PC-3 (cell line): ENCODE measurements at regions not wholly inside any gene's neighbourhood (a gene's known extent, or its start where the extent isn't known, plus 50 kb on each side); places are given as distances from the start of the nearest gene placed in this dataset.

Experiments
- ATAC-seq: fragments of 200-7000 bp; cut with Tn5 transposase; 2 replicates; pipeline ENCODE4 v1.9.1; 2020; ENCODE audit warnings: mild to moderate bottlenecking, moderate library complexity
- BruUV-seq: library from RNA; stranded (reverse); fragments of 400-500 nt; replicated peaks from 2 replicates; lab custom pipeline; 2021; lab: Mats Ljungman, UMichigan
- CTCF ChIA-PET: fragments of 300-600 bp; sonication (Branson Sonifier 250); formaldehyde crosslinking; loops from one replicate; lab custom pipeline; 2022; ENCODE audit warnings: antibody characterized with exemption; lab: Charles Lee
- POLR2A ChIA-PET: fragments of 300-600 bp; sonication (Branson Sonifier 250); formaldehyde crosslinking; loops from one replicate; lab custom pipeline; 2022; ENCODE audit warnings: antibody characterized with exemption; ENCODE audit not compliant: unreplicated experiment; lab: Charles Lee
- DNase-seq: peaks from one replicate; pipeline ENCODE4 v3.0.0-alpha.2; 2015
- H2AFZ ChIP-seq: fragments of 300-600 bp; sonication (generic); 2 replicates; pipeline ENCODE4 v1.6.0; 2016; ENCODE audit warnings: antibody characterized with exemption, low read length
- H3F3A ChIP-seq: fragments of 300-600 bp; sonication (generic); one replicate; pipeline ENCODE4 v1.6.0; 2017; ENCODE audit warnings: antibody characterized with exemption, low read length, control low read depth, mild to moderate bottlenecking; ENCODE audit not compliant: unreplicated experiment
- H3K27ac ChIP-seq: fragments of 300-600 bp; sonication (generic); 2 replicates; pipeline ENCODE4 v1.5.1; 2016; ENCODE audit warnings: mild to moderate bottlenecking, low read length
- H3K27me3 ChIP-seq: fragments of 300-600 bp; sonication (generic); 2 replicates; pipeline ENCODE4 v1.6.1; 2016; ENCODE audit warnings: low read length, mixed read lengths
- H3K36me3 ChIP-seq: fragments of 300-600 bp; sonication (generic); 2 replicates; pipeline ENCODE4 v1.6.1; 2016; ENCODE audit warnings: low read depth, mixed run types, low read length, mixed read lengths
- H3K4me1 ChIP-seq: fragments of 300-600 bp; sonication (generic); 2 replicates; pipeline ENCODE4 v1.5.1; 2016; ENCODE audit warnings: low read length; ENCODE audit not compliant: insufficient read depth
- H3K4me2 ChIP-seq: fragments of 300-600 bp; sonication (generic); 2 replicates; pipeline ENCODE4 v1.6.0; 2016; ENCODE audit warnings: low read length
- H3K4me3 ChIP-seq: fragments of 300-600 bp; sonication (generic); 2 replicates; pipeline ENCODE4 v1.5.1; 2016; ENCODE audit warnings: mild to moderate bottlenecking, low read length, mixed read lengths
- H3K79me2 ChIP-seq: fragments of 300-600 bp; sonication (generic); 2 replicates; pipeline ENCODE4 v1.6.1; 2017; ENCODE audit warnings: low read length, mixed read lengths
- H3K9ac ChIP-seq: fragments of 300-600 bp; sonication (generic); 2 replicates; pipeline ENCODE4 v1.6.0; 2016; ENCODE audit warnings: mild to moderate bottlenecking, low read length
- H3K9me2 ChIP-seq: fragments of 300-600 bp; sonication (generic); replicated peaks from 2 replicates; pipeline ENCODE4 v1.6.1; 2016; ENCODE audit warnings: mixed run types, low read length, mixed read lengths
- H3K9me3 ChIP-seq: fragments of 300-600 bp; sonication (generic); 2 replicates; pipeline ENCODE4 v1.6.1; 2016; ENCODE audit warnings: low read length, mixed read lengths
- H4K20me1 ChIP-seq: fragments of 300-600 bp; sonication (generic); 2 replicates; pipeline ENCODE4 v1.6.1; 2016; ENCODE audit warnings: low read length, mixed read lengths
- EZH2 ChIP-seq: fragments of 300-600 bp; sonication (generic); IDR thresholded peaks from one replicate; pipeline ENCODE4 v1.6.1; 2017; ENCODE audit warnings: antibody characterized with exemption, mild to moderate bottlenecking, low read length; ENCODE audit not compliant: unreplicated experiment
- EZH2phosphoT487 ChIP-seq: fragments of 300-600 bp; sonication (generic); IDR thresholded peaks from 2 replicates; pipeline ENCODE4 v1.6.1; 2018; ENCODE audit warnings: mild to moderate bottlenecking, antibody characterized with exemption, low read length, borderline replicate concordance
- intact Hi-C: fragments of 100-400 bp; cut with micrococcal nuclease; formaldehyde crosslinking; loops from 2 replicates; pipeline ENCODE4 v1.9.0; 2023
- TF ChIP-seq, protein P1 (sequence below): fragments of 300-600 bp; sonication (generic); conservative IDR thresholded peaks from 2 replicates; pipeline ENCODE4 v1.5.1; 2017; ENCODE audit warnings: antibody characterized with exemption, low read depth, mild to moderate bottlenecking, low read length

DNA sequence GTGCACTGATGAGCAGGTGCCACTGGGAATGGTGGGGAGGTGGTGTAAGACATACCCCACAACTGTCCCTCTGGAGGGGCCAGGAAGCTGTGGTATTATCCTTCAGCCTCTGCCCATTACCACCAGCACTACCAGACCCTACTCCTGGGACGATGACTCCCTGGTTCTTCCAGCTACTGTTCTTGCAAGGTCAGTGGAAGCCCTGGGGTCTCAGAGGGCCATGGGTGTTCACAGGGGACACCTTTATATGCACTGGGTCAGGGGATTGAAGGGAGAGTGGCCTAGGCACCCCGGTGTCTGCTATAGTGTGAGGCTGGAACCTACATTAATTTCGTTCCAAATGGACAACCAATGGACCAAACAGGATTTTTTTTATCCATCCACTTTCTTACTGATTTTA, 94.7 kb upstream of the SLC22A11 start:
- TF ChIP-seq EZH2phosphoT487 = no peak
- TF ChIP-seq EZH2 = no peak
- TF ChIP-seq, protein P1, sequence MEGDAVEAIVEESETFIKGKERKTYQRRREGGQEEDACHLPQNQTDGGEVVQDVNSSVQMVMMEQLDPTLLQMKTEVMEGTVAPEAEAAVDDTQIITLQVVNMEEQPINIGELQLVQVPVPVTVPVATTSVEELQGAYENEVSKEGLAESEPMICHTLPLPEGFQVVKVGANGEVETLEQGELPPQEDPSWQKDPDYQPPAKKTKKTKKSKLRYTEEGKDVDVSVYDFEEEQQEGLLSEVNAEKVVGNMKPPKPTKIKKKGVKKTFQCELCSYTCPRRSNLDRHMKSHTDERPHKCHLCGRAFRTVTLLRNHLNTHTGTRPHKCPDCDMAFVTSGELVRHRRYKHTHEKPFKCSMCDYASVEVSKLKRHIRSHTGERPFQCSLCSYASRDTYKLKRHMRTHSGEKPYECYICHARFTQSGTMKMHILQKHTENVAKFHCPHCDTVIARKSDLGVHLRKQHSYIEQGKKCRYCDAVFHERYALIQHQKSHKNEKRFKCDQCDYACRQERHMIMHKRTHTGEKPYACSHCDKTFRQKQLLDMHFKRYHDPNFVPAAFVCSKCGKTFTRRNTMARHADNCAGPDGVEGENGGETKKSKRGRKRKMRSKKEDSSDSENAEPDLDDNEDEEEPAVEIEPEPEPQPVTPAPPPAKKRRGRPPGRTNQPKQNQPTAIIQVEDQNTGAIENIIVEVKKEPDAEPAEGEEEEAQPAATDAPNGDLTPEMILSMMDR = no peak
- Histone ChIP-seq H3K4me2 (no peak overlapping the region), H3K36me3 (no peaks in the 10 kb centered on the region), H3K27ac (no peak overlapping the region), H3K9me3 (no peaks in the 10 kb centered on the region), H3K4me1 (no peaks in the 10 kb centered on the region), H2AFZ (no peak overlapping the region), H3K4me3 (no peak overlapping the region), H3K27me3 (peaks cover 23% of the 10 kb centered on the region; the same call in 1 of the 2 replicates), H3K79me2 (no peaks in the 10 kb centered on the region), H3K9ac (no peak overlapping the region), H4K20me1 (no peaks in the 10 kb centered on the region), H3K9me2 (no peaks in the 10 kb centered on the region), H3F3A (no peaks in the 10 kb centered on the region)
- POLR2A ChIA-PET = no interaction called here
- DNase-seq (no peak), ATAC-seq (no peak)
- no TSS peak for BruUV-seq
- intact Hi-C loops = no loop called here
- CTCF ChIA-PET = no interaction called here

DNA sequence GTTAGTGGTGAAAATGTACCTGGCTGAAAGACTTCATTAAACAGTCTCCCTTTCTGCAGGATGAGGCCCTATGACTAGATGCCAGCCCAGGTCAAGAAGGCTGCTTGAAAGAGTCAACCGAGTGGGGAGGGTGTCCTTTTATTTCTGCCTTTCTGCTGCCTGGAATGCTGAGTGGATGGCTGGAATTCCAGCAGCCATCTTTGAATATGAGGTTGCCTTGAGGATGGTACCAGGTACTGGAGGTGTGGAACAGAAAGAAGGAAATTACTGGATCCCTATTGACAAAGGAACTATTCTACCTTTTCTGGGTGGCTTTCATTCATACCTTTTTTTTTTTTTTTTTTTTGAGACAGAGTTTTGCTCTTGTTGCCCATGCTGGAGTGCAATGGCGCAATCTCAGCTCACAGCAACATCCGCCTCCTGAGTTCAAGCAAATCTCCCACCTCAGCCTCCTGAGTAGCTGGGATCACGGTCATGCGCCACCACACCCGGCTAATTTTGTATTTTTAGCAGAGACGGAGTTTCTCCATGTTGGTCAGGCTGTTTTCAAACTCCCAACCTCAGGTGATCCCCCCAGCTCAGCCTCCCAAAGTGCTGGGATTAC, 89.5 kb upstream of the SLC22A11 start:
- no peaks in the 10 kb centered on the region for H3F3A ChIP-seq
- no peak overlapping the region for H3K4me2 ChIP-seq
- TF ChIP-seq EZH2phosphoT487 (no peak), EZH2 (no peak)
- TF ChIP-seq, protein P1 = no peak
- no peak overlapping the region for H3K27ac ChIP-seq
- no peaks in the 10 kb centered on the region for H3K79me2 ChIP-seq
- DNase-seq (no peak), ATAC-seq (no peak)
- H3K4me1 ChIP-seq = no peaks in the 10 kb centered on the region
- BruUV-seq = no TSS peak
- H2AFZ ChIP-seq = no peak overlapping the region
- no peaks in the 10 kb centered on the region for H3K9me3 ChIP-seq
- ChIA-PET POLR2A (no interaction called here), CTCF (no interaction called here)
- no peak overlapping the region for H3K4me3 ChIP-seq
- intact Hi-C loops = no loop called here
- peaks cover 55% of the 10 kb centered on the region for H3K27me3 ChIP-seq
- no peaks in the 10 kb centered on the region for H3K36me3 ChIP-seq
- H3K9ac ChIP-seq = no peak overlapping the region
- no peaks in the 10 kb centered on the region for H3K9me2 ChIP-seq
- H4K20me1 ChIP-seq = no peaks in the 10 kb centered on the region

DNA sequence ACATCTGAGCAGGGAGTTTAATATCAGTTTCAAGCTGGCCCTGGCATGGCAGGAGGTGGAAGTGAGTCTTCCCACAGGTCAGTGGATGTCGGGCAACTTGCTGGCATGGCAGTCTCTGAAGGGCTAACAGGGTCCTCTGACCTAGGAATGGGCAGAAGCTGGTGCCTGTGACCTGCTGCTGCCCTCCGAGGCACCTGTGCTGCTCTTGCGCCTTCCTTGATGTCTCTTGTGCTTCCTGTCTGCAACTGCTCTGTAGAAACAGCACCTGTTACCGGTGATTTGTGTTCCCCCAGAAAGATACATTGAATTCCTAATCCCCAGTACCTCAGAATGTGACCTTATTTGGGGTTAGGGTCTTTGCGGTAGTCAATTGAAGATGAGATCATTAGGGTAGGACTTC, 86.5 kb upstream of the SLC22A11 start:
- H3K9ac ChIP-seq = no peak overlapping the region
- H3K27ac ChIP-seq = no peak overlapping the region
- no peaks in the 10 kb centered on the region for H3K9me3 ChIP-seq
- no peaks in the 10 kb centered on the region for H3K79me2 ChIP-seq
- DNase-seq (no peak), ATAC-seq (no peak)
- no peak overlapping the region for H3K4me3 ChIP-seq
- intact Hi-C loops = no loop called here
- TF ChIP-seq EZH2 (no peak), EZH2phosphoT487 (no peak)
- TF ChIP-seq, protein P1 = no peak
- H3K4me2 ChIP-seq = no peak overlapping the region
- H3F3A ChIP-seq = no peaks in the 10 kb centered on the region
- H2AFZ ChIP-seq = no peak overlapping the region
- H3K36me3 ChIP-seq = no peaks in the 10 kb centered on the region
- ChIA-PET CTCF (no interaction called here), POLR2A (no interaction called here)
- no peaks in the 10 kb centered on the region for H3K9me2 ChIP-seq
- H4K20me1 ChIP-seq = no peaks in the 10 kb centered on the region
- H3K4me1 ChIP-seq = no peaks in the 10 kb centered on the region
- H3K27me3 ChIP-seq = peaks cover 64% of the 10 kb centered on the region
- BruUV-seq = no TSS peak
